ENCODE measurements at regions not wholly inside any gene's neighbourhood (a gene's known extent, or its start where the extent isn't known, plus 50 kb on each side); places are given as distances from the start of the nearest gene placed in this dataset.
A peak's percentile ranks its signal among the peaks of the same experiment; 100 is the strongest.
"Not testable (repeated sequence)": the region's sequence is repeated elsewhere in the genome, so short reads cannot be mapped to it uniquely, and the experiment has no call there.

DNA sequence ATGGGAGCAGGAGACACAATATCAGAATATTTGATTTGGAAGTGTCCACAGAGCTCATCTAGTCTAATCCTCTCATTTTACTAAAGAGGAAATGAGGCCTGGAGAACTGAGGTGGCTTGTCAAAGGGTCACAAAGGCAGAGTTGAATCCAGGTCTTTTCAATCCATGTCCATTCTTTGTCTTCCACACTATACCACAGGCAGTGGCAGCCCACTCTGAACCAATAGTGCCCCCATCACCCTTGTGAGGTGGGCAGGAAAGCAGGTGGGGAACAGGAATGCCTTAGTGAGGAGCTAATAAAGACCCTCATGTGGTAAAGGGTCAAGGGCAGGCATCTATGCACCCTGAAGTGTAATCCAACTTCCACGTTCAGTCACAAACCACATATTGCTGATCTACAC, 134.8 kb upstream of the EGLN3 start:
- Histone ChIP-seq H3K9ac (ENCODE audit: insufficient read depth, low read length) (no peak overlapping the region), H2AFZ (ENCODE audit: low read length) (no peak overlapping the region), H4K20me1 (ENCODE audit: control insufficient read depth, extremely low read depth, insufficient read depth, low read length) (no peaks in the 10 kb centered on the region), H3K36me3 (ENCODE audit: control insufficient read depth, insufficient read depth, low read length) (no peaks in the 10 kb centered on the region), H3K79me2 (ENCODE audit: control insufficient read depth, insufficient read depth, low read length) (no peaks in the 10 kb centered on the region), H3K27ac (ENCODE audit: insufficient read depth, low read length) (no peak overlapping the region), H3K4me1 (ENCODE audit: control insufficient read depth, extremely low read depth, insufficient read depth, low read length) (peaks cover 2% of the 10 kb centered on the region), H3K27me3 (ENCODE audit: control insufficient read depth, insufficient read depth, low read length) (no peaks in the 10 kb centered on the region), H3K9me3 (ENCODE audit: control insufficient read depth, insufficient read depth, low read depth, low read length) (no peaks in the 10 kb centered on the region), H3K4me2 (ENCODE audit: extremely low read depth, insufficient read depth, low read length) (no peak overlapping the region), H3K4me3 (replicated peaks in 1 of 4; ENCODE audit: control extremely low read depth in 1 of 4, insufficient read depth in 1 of 4, low read depth in 3 of 4, low read length in 4 of 4) (no peak overlapping the region)
- DNase-seq (ENCODE audit: low read depth in 2 of 2) = no peak
- TF ChIP-seq, protein P1, sequence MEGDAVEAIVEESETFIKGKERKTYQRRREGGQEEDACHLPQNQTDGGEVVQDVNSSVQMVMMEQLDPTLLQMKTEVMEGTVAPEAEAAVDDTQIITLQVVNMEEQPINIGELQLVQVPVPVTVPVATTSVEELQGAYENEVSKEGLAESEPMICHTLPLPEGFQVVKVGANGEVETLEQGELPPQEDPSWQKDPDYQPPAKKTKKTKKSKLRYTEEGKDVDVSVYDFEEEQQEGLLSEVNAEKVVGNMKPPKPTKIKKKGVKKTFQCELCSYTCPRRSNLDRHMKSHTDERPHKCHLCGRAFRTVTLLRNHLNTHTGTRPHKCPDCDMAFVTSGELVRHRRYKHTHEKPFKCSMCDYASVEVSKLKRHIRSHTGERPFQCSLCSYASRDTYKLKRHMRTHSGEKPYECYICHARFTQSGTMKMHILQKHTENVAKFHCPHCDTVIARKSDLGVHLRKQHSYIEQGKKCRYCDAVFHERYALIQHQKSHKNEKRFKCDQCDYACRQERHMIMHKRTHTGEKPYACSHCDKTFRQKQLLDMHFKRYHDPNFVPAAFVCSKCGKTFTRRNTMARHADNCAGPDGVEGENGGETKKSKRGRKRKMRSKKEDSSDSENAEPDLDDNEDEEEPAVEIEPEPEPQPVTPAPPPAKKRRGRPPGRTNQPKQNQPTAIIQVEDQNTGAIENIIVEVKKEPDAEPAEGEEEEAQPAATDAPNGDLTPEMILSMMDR (conservative IDR thresholded peaks at IDR 0.05 in 1 of 2, IDR thresholded peaks at IDR 0.05 in 1 of 2; ENCODE audit: low read depth in 1 of 2, low read length in 2 of 2) = no peak
- TF ChIP-seq EZH2 (IDR thresholded peaks at IDR 0.05; ENCODE audit: low read length, missing control alignments) = no peak

DNA sequence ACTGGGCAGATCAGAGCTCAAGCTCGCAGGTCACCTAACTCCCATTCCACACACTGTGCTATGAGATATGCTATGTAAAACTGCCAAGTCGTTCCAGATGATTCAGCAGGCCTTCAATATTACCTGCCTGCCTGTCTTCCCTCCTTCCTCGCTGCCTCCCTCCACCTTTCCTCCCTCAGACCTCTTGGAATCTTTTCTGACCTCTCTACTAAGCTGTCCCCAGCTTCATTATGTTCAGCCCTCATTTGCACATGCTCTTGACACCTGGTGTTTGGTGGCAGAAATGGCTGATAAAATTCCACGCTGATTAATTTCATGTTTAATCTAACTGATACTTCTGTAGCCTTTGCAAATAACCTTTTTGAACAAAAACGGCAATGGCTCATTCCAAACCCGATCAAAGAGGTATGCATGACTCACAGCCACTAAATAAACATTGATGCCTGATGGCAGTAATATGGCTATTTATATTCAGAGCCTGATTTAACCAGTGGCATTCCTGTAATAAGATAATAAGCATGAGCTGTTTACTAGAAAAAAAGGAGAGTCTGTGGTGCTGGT, 130.8 kb upstream of the EGLN3 start:
- no peaks in the 10 kb centered on the region for H4K20me1 ChIP-seq (ENCODE audit: control insufficient read depth, extremely low read depth, insufficient read depth, low read length)
- DNase-seq (ENCODE audit: low read depth in 2 of 2) = peak; percentile 55 to 88
- H2AFZ ChIP-seq (ENCODE audit: low read length) = no peak overlapping the region
- no peak for TF ChIP-seq EZH2 (IDR thresholded peaks at IDR 0.05; ENCODE audit: low read length, missing control alignments)
- TF ChIP-seq, protein P1 (conservative IDR thresholded peaks at IDR 0.05 in 1 of 2, IDR thresholded peaks at IDR 0.05 in 1 of 2; ENCODE audit: low read depth in 1 of 2, low read length in 2 of 2) = no peak
- no peak overlapping the region for H3K27ac ChIP-seq (ENCODE audit: insufficient read depth, low read length)
- peaks cover 2% of the 10 kb centered on the region for H3K4me1 ChIP-seq (ENCODE audit: control insufficient read depth, extremely low read depth, insufficient read depth, low read length)
- peak overlapping the region; percentile 0 for H3K4me2 ChIP-seq (ENCODE audit: extremely low read depth, insufficient read depth, low read length)
- H3K27me3 ChIP-seq (ENCODE audit: control insufficient read depth, insufficient read depth, low read length) = no peaks in the 10 kb centered on the region
- no peaks in the 10 kb centered on the region for H3K79me2 ChIP-seq (ENCODE audit: control insufficient read depth, insufficient read depth, low read length)
- no peaks in the 10 kb centered on the region for H3K36me3 ChIP-seq (ENCODE audit: control insufficient read depth, insufficient read depth, low read length)
- H3K4me3 ChIP-seq (replicated peaks in 1 of 4; ENCODE audit: control extremely low read depth in 1 of 4, insufficient read depth in 1 of 4, low read depth in 3 of 4, low read length in 4 of 4) = no peak overlapping the region
- H3K9me3 ChIP-seq (ENCODE audit: control insufficient read depth, insufficient read depth, low read depth, low read length) = no peaks in the 10 kb centered on the region
- H3K9ac ChIP-seq (ENCODE audit: insufficient read depth, low read length) = no peak overlapping the region

DNA sequence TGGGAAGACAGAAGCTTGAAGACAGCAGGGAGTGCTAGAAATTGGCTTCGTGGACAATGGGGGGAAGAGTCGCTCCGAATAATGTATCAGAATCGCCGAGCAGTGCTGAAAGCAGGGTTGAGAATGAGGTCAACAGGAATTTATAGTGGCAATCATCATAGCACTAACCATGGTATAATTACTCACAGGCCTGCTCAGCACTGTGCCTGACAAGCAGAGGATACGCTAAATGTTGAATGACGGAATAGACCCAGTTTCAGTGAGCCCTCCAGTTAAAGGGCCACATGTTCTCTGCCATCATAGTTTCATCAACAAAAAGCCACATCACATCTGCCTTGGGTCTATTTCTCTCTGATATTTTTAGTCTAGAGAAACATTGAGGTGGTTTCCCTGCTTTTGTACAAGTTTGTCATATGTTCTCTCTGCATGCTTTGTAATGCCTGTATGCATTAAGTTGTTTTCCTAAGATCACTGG, 130.3 kb upstream of the EGLN3 start:
- Histone ChIP-seq H4K20me1 (ENCODE audit: control insufficient read depth, extremely low read depth, insufficient read depth, low read length) (no peaks in the 10 kb centered on the region), H2AFZ (ENCODE audit: low read length) (no peak overlapping the region), H3K9me3 (ENCODE audit: control insufficient read depth, insufficient read depth, low read depth, low read length) (no peaks in the 10 kb centered on the region), H3K4me2 (ENCODE audit: extremely low read depth, insufficient read depth, low read length) (no peak overlapping the region), H3K9ac (ENCODE audit: insufficient read depth, low read length) (no peak overlapping the region), H3K27ac (ENCODE audit: insufficient read depth, low read length) (no peak overlapping the region), H3K27me3 (ENCODE audit: control insufficient read depth, insufficient read depth, low read length) (no peaks in the 10 kb centered on the region), H3K4me1 (ENCODE audit: control insufficient read depth, extremely low read depth, insufficient read depth, low read length) (peaks cover 2% of the 10 kb centered on the region), H3K4me3 (replicated peaks in 1 of 4; ENCODE audit: control extremely low read depth in 1 of 4, insufficient read depth in 1 of 4, low read depth in 3 of 4, low read length in 4 of 4) (no peak overlapping the region), H3K36me3 (ENCODE audit: control insufficient read depth, insufficient read depth, low read length) (no peaks in the 10 kb centered on the region), H3K79me2 (ENCODE audit: control insufficient read depth, insufficient read depth, low read length) (no peaks in the 10 kb centered on the region)
- TF ChIP-seq, protein P1 (conservative IDR thresholded peaks at IDR 0.05 in 1 of 2, IDR thresholded peaks at IDR 0.05 in 1 of 2; ENCODE audit: low read depth in 1 of 2, low read length in 2 of 2) = no peak
- TF ChIP-seq EZH2 (IDR thresholded peaks at IDR 0.05; ENCODE audit: low read length, missing control alignments) = no peak
- DNase-seq (ENCODE audit: low read depth in 2 of 2) = peak; percentile 9 to 85

DNA sequence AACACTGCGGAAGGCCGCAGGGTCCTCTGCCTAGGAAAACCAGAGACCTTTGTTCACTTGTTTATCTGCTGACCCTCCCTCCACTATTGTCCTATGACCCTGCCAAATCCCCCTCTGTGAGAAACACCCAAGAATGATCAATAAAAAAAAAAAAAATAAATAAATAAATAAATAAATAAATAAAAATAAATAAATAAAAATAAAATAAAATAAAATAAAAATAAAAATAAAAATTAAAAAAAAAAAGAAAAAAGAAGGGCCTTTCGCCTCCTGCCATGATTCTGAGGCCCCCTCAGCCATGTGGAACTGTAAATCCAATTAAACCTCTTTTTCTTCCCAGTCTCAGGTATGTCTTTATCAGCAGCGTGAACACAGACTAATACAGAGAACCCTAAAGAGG, 128.8 kb upstream of the EGLN3 start:
- H4K20me1 ChIP-seq (ENCODE audit: control insufficient read depth, extremely low read depth, insufficient read depth, low read length); H3K4me3 ChIP-seq (replicated peaks in 1 of 4; ENCODE audit: control extremely low read depth in 1 of 4, insufficient read depth in 1 of 4, low read depth in 3 of 4, low read length in 4 of 4); H3K27me3 ChIP-seq (ENCODE audit: control insufficient read depth, insufficient read depth, low read length); H3K4me1 ChIP-seq (ENCODE audit: control insufficient read depth, extremely low read depth, insufficient read depth, low read length); H3K36me3 ChIP-seq (ENCODE audit: control insufficient read depth, insufficient read depth, low read length); H3K4me2 ChIP-seq (ENCODE audit: extremely low read depth, insufficient read depth, low read length); H3K9ac ChIP-seq (ENCODE audit: insufficient read depth, low read length); H2AFZ ChIP-seq (ENCODE audit: low read length); H3K79me2 ChIP-seq (ENCODE audit: control insufficient read depth, insufficient read depth, low read length); H3K9me3 ChIP-seq (ENCODE audit: control insufficient read depth, insufficient read depth, low read depth, low read length); DNase-seq (ENCODE audit: low read depth in 2 of 2); H3K27ac ChIP-seq (ENCODE audit: insufficient read depth, low read length): not testable (repeated sequence)
